ENCODE measurements at regions not wholly inside any gene's neighbourhood (a gene's known extent, or its start where the extent isn't known, plus 50 kb on each side); places are given as distances from the start of the nearest gene placed in this dataset.

GRCh38 chr5:4294878-4295277 is 699.2 kb downstream of the IRX1 start:
- TF ChIP-seq CTCF (IDR thresholded peaks at IDR 0.05) (no peak), POLR2A (IDR thresholded peaks at IDR 0.05) (no peak)

Data from thyroid gland (tissue), 4 donors.